Adrenal gland (tissue), 5 donors: ENCODE measurements at regions not wholly inside any gene's neighbourhood (a gene's known extent, or its start where the extent isn't known, plus 50 kb on each side); places are given as distances from the start of the nearest gene placed in this dataset.

ENCODE experiments used
- POLR2A ChIP-seq, 2 donors: fragments of 450-650 bp; IDR thresholded peaks; one replicate each; pipeline ENCODE4 v1.6.1; 2017; ENCODE audit warnings: antibody characterized with exemption in 2 of 2, mild to moderate bottlenecking in 2 of 2, moderate library complexity in 1 of 2
- TF ChIP-seq, protein P1 (sequence below), 6 experiments: fragments of 450-650 bp in 4 of 6; fragments of 200-600 bp in 2 of 6; sonication (generic) in 1 of 6; IDR thresholded peaks; 1 replicate in 5 of 6; 2 replicates in 1 of 6; pipeline versions ENCODE4 v1.5.1 to v1.8.0; 2016 to 2021; ENCODE audit warnings: antibody characterized with exemption in 6 of 6, mild to moderate bottlenecking in 2 of 6, moderate library complexity in 1 of 6
- donor health status: DM: no; HTN: no; CAD: no.

GRCh38 chr5:173806270-173807035, 81.7 kb upstream of the CPEB4 start:
- TF ChIP-seq, protein P1, sequence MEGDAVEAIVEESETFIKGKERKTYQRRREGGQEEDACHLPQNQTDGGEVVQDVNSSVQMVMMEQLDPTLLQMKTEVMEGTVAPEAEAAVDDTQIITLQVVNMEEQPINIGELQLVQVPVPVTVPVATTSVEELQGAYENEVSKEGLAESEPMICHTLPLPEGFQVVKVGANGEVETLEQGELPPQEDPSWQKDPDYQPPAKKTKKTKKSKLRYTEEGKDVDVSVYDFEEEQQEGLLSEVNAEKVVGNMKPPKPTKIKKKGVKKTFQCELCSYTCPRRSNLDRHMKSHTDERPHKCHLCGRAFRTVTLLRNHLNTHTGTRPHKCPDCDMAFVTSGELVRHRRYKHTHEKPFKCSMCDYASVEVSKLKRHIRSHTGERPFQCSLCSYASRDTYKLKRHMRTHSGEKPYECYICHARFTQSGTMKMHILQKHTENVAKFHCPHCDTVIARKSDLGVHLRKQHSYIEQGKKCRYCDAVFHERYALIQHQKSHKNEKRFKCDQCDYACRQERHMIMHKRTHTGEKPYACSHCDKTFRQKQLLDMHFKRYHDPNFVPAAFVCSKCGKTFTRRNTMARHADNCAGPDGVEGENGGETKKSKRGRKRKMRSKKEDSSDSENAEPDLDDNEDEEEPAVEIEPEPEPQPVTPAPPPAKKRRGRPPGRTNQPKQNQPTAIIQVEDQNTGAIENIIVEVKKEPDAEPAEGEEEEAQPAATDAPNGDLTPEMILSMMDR (IDR thresholded peaks at IDR 0.05): no peak
- no peak for TF ChIP-seq POLR2A (IDR thresholded peaks at IDR 0.05)
